Adrenal gland (tissue), 5 donors: ENCODE measurements at regions not wholly inside any gene's neighbourhood (a gene's known extent, or its start where the extent isn't known, plus 50 kb on each side); places are given as distances from the start of the nearest gene placed in this dataset.

Source experiments
- CTCF ChIP-seq, 6 experiments: fragments of 450-650 bp in 4 of 6; fragments of 200-600 bp in 2 of 6; sonication (generic) in 1 of 6; IDR thresholded peaks; 1 replicate in 5 of 6; 2 replicates in 1 of 6; pipeline versions ENCODE4 v1.5.1 to v1.8.0; 2016 to 2021; ENCODE audit warnings: antibody characterized with exemption in 6 of 6, mild to moderate bottlenecking in 2 of 6, moderate library complexity in 1 of 6
- POLR2A ChIP-seq, 2 donors: fragments of 450-650 bp; IDR thresholded peaks; one replicate each; pipeline ENCODE4 v1.6.1; 2017; ENCODE audit warnings: antibody characterized with exemption in 2 of 2, mild to moderate bottlenecking in 2 of 2, moderate library complexity in 1 of 2
- donor health status: DM: no; HTN: no; CAD: no.

GRCh38 chr7:92997719-92998118 is 120.1 kb downstream of the SAMD9 start:
- TF ChIP-seq CTCF (IDR thresholded peaks at IDR 0.05) = no peak
- no peak for TF ChIP-seq POLR2A (IDR thresholded peaks at IDR 0.05)
